Astrocyte of the hippocampus (primary cell): ENCODE measurements at regions not wholly inside any gene's neighbourhood (a gene's known extent, or its start where the extent isn't known, plus 50 kb on each side); places are given as distances from the start of the nearest gene placed in this dataset.
"Not testable (repeated sequence)": the region's sequence is repeated elsewhere in the genome, so short reads cannot be mapped to it uniquely, and the experiment has no call there.

Source experiments
- DNase-seq: peaks from one replicate; pipeline ENCODE4 v3.0.0; 2011; ENCODE audit warnings: low read depth, low spot score

- no peak for DNase-seq
Measured at GRCh38 chr6:25157183-25157582, 122.0 kb upstream of the CARMIL1 start.

GRCh38 chr6:25157842-25158241, 121.3 kb upstream of the CARMIL1 start:
- DNase-seq, result no peak

GRCh38 chr6:25160134-25160533, 119.0 kb upstream of the CARMIL1 start:
- not testable (repeated sequence) for DNase-seq

GRCh38 chr6:25165177-25165576, 114.0 kb upstream of the CARMIL1 start:
- DNase-seq, result no peak

- no peak for DNase-seq
Measured at GRCh38 chr6:25165800-25166199, 113.4 kb upstream of the CARMIL1 start.

- no peak for DNase-seq
Measured at GRCh38 chr6:25166955-25167748, 112.0 kb upstream of the CARMIL1 start.

GRCh38 chr6:25167961-25168360, 111.2 kb upstream of the CARMIL1 start:
- no peak for DNase-seq

GRCh38 chr6:25168637-25169036, 110.5 kb upstream of the CARMIL1 start:
- no peak for DNase-seq

GRCh38 chr6:25169553-25169952, 109.6 kb upstream of the CARMIL1 start:
- DNase-seq, result peak; percentile 64

GRCh38 chr6:25169961-25170360, 109.2 kb upstream of the CARMIL1 start:
- DNase-seq, result peak; percentile 23

- DNase-seq, result no peak
Measured at GRCh38 chr6:25170640-25171039, 108.5 kb upstream of the CARMIL1 start.

GRCh38 chr6:25171301-25171700, 107.9 kb upstream of the CARMIL1 start:
- no peak for DNase-seq

- DNase-seq, result peak; percentile 95
Measured at GRCh38 chr6:25172819-25173218, 106.4 kb upstream of the CARMIL1 start.

- no peak for DNase-seq
Measured at GRCh38 chr6:25173246-25173645, 105.9 kb upstream of the CARMIL1 start.

- DNase-seq, result peak; percentile 80
Measured at GRCh38 chr6:25173951-25174474, 105.2 kb upstream of the CARMIL1 start.

- no peak for DNase-seq
Measured at GRCh38 chr6:25174678-25175077, 104.5 kb upstream of the CARMIL1 start.

GRCh38 chr6:25175196-25175595, 104.0 kb upstream of the CARMIL1 start:
- peak; percentile 31 for DNase-seq

GRCh38 chr6:25175681-25176080, 103.5 kb upstream of the CARMIL1 start:
- no peak for DNase-seq

- DNase-seq, result no peak
Measured at GRCh38 chr6:25176466-25176865, 102.7 kb upstream of the CARMIL1 start.

GRCh38 chr6:25177500-25178028, 101.6 kb upstream of the CARMIL1 start:
- DNase-seq, result no peak

GRCh38 chr6:25178336-25179035, 100.7 kb upstream of the CARMIL1 start:
- DNase-seq, result no peak

- DNase-seq, result no peak
Measured at GRCh38 chr6:25179051-25179778, 100.0 kb upstream of the CARMIL1 start.
